Erythroblast (primary cell): ENCODE measurements at regions not wholly inside any gene's neighbourhood (a gene's known extent, or its start where the extent isn't known, plus 50 kb on each side); places are given as distances from the start of the nearest gene placed in this dataset.

Experiments used
- GATA1 ChIP-seq: IDR thresholded peaks from 2 replicates; pipeline ENCODE4 v1.6.1; 2011; ENCODE audit warnings: low read depth, mild to moderate bottlenecking, control low read depth, low read length, moderate library complexity
- POLR2A ChIP-seq: IDR thresholded peaks from 2 replicates; pipeline ENCODE4 v1.6.1; 2011; ENCODE audit warnings: mild to moderate bottlenecking, low read length

GRCh38 chr4:149238097-149238496 lies 577.5 kb downstream of the IQCM start:
- TF ChIP-seq POLR2A (no peak), GATA1 (no peak)
